GM19452 (cell line): ENCODE measurements at regions not wholly inside any gene's neighbourhood (a gene's known extent, or its start where the extent isn't known, plus 50 kb on each side); places are given as distances from the start of the nearest gene placed in this dataset.
"Not testable (repeated sequence)": the region's sequence is repeated elsewhere in the genome, so short reads cannot be mapped to it uniquely, and the experiment has no call there.

Experiments used
- ATAC-seq: cut with Tn5 transposase; IDR thresholded peaks from one replicate; pipeline ENCODE4 v1.9.1; 2021; ENCODE audit not compliant: unreplicated experiment

DNA sequence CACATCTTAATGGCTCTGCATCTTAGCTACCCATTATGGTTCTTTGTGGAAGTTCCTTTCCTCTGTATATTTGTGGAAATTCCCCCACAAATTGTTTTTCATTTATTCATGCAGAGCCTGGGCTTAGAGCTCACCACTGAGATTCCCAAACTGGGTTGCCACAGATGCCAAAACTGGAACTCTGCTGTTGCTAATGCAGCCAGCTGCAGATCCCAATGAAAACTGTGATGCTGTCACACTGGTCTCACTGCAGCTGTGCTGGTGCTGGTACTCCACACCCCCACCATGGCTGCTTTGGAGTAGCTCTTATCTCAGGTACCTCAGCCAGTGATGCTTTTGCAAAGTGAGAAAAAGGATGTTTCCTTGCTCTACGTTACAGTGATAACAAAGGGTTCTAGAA, 87.7 kb downstream of the DCK start:
- no peak for ATAC-seq

DNA sequence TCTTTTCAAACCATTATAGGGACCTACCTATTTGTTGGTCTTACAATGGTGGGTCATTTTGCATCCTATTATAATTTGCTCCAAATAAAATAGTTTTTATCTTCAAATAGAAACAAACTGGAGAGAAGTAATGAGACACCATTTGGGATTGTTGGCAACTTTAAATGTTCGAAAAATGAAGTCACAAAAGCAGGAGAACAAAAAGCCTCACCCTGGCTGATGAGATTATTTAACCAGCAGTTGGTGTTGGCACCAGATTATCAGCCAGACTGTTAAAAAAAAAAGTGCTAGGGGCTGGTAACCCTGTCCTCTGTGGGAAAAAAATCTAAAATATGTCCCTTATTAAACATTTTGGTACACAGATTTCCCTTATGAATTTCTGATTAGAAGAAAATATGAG, 100.3 kb downstream of the DCK start:
- no peak for ATAC-seq

DNA sequence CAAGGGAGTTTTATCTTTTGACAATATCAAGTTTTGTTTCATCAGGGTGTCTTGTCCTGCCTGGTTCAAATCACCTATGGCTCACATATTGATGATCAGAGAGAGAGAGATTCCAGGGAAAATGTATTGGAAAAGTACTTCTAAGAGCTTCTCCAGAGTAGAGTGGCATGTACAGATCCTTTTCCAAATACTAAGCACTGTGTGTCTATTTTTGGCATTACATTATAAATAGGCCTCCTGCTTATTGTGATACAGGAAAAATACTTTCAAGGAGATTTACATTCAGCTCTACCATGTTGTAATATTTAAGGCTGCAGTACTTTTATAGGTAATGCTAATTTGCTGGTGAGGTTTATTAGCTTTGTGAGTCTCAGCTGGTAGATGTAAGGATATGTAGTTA, 100.8 kb downstream of the DCK start:
- ATAC-seq, result no peak

DNA sequence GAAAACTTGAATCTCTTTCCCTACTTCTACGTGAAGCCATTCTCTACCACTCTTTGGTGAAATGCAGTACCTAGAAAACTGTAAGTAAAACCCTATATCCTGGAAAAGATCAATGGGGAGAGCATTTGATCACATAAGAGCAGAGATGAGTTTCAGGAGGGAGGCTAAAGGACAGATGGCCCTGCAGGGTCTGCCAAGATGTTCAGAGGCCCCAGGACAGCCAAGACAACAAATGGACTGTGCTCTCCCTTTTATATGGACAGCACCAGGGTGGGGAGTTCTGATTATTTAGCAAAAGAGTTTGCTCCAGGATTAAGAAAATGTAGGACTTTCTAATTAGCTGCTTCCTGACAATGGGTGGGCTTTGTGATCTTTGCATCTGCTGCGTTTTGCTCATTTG, 101.7 kb downstream of the DCK start:
- ATAC-seq, result no peak

DNA sequence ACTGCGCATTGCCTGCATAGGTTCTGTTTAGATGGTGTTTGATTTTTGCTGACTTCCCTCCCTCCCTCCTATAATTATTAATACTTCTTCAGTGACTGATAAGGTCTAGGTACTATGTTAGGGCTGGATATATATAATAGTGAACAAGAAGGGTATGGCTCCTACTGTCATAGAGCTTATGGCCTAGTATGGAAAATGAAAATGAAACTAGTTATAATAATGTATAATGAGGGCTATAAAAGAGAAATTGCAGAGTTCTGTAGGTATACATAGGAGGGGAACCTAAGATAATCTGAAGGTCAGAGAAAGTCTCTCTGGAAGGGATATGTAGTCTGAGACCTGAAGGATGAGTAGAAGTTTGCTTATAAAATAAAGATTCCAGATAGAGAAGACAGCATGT, 102.1 kb downstream of the DCK start:
- ATAC-seq, result no peak

DNA sequence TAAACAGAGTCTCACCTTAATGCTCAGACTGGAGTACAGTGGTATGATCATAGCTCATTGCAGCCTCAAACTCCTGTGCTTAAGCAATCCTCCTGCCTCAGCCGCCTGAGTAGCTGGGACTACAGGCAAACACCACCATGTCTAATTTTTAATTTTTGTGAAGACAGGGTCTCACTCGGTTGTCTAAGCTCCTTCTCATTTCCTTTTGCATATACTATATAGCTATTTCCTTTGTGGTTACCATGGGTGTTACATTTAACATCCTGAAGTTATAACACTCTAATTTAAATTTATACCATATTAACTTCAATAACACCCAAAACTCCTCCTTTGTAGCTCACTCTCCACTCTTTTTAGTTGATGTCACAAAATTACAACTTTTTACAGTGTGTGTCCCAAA, 114.3 kb downstream of the DCK start:
- ATAC-seq, result no peak

DNA sequence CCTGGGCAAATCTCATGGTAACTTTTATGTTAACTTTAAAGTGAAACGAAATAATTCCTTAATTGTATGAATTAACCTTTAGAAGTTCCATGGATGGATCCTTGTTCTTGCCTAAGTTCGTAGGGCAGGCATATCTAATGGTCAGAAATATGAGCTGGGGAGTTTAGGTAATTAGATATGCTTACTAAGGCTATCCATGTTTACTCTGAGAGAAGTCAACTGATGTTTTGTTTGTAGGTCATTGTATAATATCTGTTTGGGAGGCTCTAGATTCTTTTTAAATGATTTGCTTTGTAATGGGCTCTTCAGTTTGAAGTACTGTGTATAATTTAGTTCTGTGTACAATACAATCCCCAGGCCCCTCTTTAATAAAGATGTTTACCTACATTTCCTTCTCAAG, 117.0 kb downstream of the DCK start:
- ATAC-seq, result no peak

DNA sequence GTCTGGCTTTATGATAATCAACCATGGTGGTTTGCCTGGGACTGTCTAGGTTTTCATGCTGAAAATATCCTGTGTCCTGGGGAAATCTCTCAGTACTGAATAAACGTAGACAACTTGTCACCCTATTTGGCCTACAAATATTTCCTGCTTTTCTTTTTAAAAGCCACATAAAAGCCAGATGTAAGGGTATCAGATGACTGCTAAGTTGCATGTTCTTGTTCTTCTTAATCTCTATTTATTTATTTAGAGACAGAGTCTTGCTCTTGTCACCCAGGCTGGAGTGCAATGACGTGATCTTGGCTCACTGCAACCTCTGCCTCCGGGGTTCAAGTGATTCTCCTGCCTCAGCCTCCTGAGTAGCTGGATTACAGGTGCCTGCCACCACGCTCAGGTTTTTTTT, 117.7 kb downstream of the DCK start:
- ATAC-seq, result not testable (repeated sequence)

DNA sequence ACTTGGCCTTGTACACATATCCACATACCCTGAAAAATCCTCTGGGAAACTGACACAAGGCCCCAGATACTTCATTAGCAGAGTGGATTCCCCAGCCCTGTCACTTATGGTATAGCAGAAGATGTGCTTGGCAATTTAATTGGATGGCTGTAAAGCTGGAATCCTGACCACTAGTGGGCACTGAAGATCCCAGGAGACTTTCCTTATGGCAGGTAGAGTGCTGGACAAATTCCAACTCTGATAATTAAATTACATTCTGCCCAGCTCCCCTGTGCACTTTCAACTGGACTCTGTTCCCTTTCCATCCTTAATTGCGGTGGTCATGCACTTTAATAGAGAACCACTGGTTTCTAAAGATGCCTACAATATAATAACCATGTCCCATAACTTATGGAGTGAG, 119.8 kb downstream of the DCK start:
- ATAC-seq, result no peak

DNA sequence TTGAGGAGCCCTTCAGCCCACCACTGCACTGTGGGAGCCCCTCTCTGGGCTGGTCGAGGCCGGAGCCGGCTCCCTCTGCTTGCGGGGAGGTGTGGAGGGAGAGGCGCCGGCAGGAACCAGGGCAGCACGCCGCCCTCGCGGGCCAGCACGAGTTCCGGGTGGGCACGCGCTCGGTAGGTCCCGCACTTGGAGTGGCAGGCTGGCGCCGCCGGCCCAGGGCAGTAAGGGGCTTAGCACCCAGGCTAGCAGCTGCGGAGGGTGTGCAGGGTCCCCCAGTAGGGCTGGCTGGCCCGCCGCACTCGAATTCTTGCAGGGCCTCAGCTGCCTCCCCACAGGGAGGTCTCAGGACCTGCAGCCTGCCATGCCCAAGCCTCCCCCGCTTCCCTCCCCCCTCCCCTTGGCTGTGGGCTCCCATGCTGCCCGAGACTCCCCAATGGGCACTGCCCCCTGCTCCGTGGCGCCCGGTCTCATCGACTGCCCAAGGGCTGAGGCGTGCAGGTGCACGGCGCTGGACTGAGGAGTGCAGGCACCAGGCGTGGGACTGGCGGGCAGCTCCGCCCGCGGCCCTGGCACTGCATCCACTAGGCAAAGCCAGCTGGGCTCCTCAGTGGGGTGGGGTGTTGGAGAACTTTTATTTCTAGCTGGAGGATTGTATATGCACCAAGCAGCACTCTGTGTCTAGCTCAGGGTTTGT, 127.5 kb downstream of the DCK start:
- no peak for ATAC-seq

DNA sequence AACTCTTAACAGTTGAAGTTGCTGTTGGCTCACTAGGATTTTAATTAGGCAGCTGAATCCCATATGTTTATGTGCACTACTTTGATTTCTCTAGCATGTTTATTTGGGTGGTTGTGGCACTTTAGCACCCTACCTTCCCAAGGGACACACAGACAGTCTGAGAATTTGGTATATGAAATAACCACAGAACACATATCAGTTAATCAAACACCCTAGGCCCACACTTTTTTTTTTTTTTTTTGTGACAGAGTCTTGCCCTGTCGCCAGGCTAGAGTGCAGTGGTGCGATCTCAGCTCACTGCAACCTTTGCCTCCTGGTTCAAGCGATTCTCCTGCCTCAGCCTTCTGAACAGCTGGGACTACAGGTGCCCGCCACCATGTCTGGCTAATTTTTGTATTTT, 130.5 kb downstream of the DCK start:
- no peak for ATAC-seq

DNA sequence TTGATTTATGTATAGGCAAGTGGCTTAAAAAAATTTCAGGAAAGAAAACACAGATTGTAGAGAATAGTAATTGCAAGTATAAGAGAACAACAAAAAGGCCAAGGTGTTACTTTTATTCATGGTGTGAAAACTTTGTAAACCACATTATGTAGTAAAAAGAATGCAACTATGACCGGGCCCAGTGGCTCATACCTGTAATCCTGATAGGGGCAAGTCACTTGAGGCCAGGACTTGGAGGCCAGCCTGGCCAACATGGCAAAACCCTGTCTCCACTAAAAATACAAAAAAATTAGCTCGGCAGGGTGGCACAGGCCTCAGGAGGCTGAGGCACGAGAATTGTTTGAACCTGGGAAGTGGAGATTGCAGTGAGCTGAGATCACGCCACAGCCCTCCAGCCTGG, 131.7 kb downstream of the DCK start:
- ATAC-seq, result no peak

DNA sequence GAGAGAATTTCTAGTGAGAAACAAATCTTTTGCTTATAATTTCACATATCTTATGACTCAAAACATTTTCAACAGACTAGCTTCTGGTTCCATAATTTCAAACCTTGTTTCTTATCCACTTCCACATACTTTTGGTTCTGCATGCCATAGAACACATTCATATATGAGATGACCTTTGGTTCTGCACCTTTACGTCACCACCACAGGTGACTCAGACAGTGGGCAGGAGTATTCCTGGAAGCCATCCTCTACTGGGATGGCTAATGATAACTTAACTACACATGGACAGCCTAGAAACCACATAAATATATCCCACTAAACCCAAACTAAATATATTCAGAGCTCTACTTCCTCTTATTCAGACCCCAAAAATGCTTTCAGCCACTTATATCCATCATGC, 133.3 kb downstream of the DCK start:
- no peak for ATAC-seq

DNA sequence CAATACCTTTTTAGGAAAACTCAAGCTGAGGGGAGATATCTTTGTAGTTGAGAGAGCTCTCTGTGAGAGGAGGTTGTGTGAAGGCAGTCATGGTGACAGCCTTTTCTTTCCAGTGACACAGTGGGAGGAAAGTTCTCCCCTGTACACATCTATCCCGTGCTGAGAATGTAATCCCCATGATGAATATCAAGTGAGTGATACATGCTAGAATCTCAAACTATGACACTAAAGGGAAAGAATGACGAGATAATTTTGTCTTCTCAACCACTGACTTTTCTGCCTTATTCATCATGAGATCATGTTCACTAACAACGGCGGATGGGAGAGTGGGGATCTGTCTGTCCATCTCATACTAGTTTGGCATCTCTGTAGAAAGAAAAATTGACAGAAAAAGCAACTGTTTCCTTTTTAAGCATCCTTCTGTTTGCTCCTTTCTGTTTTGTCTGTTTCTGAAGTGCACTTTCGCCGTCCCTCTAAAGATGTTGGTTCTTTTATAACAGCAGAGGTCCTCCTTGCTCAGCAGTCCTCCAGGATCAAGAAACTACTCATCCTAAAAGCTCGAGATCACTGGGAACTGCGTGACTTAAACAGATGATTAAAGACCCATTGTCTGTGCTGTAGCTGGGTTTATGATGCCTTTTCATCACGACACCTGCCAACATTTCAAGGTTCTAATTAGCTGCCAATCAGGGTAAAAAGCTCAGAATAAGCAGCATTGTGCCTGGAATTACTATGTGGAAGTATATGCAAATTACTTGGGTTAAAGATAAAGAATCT, 137.6 kb downstream of the DCK start:
- ATAC-seq, result no peak

DNA sequence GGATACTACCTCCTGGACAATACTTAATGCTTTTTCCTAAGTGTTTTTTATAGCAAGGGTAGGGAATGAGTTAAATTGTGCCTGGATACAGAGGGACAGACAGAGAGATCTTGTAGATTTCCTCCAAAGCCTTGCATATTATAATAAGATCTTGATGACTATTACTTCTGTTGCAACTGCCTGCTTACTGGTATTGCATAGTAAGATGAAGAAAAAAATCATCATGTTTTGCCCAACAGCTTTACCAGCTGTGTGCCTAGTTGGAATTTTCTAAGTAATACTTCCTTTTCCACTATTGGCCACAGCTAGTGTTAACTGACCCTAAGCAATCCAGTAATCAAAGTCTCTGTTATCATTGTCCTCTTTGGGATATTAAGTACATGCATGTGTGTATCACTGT, 139.0 kb downstream of the DCK start:
- ATAC-seq, result no peak

DNA sequence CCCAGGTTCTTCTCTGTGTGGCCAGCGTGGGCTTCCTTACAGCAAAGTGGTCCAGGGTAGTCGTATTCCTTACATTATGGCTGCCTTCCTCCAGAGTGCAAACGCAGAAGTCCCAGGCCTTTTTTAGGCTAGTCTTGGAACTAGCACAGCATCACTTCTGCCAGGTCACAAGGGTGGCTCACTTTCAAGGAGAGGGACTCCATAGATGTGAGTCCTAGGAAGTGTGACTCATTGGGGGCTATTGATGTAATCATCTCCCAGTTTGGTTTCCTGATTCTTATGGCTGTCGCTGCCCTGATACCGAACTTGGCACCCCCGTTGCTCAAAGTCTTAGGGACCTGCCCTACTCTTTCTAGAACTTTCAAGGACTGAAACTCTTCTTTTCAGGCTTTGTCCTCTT, 140.0 kb downstream of the DCK start:
- ATAC-seq, result no peak

DNA sequence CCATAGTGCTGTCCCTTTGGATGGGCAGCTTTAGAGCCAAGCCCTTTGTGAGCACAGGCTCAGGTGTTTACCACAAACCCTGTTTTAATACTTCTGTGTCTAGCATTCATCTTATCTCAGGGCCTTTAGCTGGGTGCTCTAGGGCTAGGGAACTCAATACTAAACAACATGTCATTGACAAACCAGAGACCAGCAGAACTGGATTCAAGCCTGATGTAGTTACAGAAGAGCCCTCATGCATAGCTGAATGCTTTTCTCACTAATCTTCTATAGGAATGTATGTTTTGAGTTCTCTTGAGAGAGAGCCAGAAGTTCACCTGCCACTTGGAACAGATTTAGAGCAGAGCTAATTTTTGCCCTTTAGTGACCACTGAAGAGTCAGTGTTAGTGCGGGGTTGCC, 142.6 kb downstream of the DCK start:
- no peak for ATAC-seq

DNA sequence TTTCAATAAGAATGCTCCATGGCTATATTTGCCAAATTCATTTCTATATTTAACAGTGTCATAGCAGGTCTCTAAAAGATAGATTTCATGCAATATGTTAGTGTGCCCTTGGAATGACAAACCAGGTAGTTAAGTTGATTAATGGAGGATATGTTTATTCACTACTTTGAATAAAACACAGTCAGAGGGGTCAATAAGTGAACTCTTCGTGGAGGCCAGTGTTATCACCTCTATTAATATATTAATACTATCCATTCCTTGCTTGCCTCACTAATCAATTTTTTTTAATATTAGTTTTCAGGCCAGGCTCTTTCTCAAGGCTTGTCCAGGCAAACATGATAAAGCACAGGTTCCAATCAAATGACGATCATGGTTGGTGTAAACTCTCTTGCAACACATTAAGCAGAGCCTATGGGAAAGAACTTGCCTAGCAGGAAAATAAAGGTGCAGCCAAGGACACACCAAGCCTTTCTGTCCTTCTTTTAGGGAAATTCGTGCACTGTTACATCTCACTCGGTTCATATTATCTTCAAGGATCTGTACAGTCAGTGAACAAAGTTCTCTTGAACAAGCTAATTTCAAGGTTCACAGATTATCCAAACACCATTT, 144.7 kb downstream of the DCK start:
- ATAC-seq, result no peak

DNA sequence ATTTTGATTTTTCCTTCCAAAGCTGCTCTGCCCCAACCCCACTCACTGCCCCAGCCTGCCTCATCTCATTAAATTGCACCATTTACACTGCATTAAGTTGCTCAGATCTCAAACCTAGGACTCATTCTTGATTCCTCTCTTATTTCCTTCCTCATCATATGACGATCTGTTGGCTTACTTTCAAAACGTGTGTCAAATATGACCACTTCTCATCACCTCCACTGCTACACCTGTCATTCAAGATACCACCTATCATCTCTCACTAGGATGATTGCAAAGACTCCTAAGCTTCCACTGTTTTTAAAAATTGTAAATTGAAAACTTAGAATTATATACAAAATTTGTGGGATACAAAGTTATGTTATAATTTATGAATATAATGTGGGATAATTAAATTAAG, 147.1 kb downstream of the DCK start:
- ATAC-seq, result no peak

DNA sequence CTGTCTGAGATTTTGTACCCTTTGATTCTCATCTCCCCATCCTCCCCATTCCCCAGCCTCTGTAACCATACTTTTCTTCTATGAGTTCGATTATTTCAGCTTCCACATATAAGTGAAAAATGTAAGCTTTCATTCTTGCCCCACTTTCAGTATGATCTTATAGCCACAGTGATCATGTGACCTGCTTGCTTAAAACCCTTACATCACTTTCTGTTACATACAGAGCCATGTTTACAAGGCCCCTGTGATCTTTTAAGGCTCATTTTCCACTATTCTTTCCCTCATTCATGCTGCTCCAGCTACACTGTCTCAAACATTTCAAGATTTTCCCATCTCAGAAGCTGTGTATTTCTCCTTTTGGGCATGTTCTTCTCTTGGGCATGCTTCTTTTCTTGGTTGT, 147.7 kb downstream of the DCK start:
- ATAC-seq, result no peak

DNA sequence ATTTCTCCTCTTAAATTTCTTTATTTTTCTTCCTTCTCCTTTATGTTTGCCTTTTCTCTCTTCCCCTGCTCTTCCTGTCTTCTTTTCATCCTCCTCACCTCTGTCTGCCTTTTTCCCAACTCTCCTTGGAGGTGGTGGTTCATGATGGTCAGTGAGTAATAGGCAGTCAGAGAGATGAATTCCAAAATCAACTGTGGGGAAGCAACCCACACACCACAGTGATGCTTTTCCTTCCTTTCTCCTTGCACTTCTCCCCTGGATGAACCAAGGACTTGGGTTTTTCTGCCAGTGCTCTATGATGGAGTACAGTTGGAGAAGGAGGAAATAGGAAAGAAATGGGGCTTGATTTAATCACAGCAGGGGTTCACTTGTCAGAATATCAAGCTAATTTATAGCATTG, 153.8 kb downstream of the DCK start:
- no peak for ATAC-seq

DNA sequence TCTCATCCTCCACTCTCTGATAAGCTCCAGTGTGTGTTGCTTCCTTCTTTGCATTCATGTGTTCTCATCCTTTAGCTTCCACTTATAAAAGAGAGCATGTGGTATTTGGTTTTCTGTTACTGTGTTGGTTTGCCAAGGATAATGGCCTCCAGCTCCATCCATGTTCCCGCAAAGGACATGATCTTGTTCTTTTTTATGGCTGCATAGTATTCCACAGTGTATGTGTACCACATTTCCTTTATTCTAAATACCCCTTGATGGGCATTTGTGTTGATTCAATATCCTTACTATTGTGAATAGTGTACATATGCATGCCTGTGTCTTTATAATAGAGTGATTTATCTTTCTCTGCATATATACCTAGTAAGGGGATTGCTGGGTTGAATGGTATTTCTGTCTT, 155.1 kb downstream of the DCK start:
- no peak for ATAC-seq
